GM12891 (cell line): ENCODE measurements at regions not wholly inside any gene's neighbourhood (a gene's known extent, or its start where the extent isn't known, plus 50 kb on each side); places are given as distances from the start of the nearest gene placed in this dataset.
"Not testable (repeated sequence)": the region's sequence is repeated elsewhere in the genome, so short reads cannot be mapped to it uniquely, and the experiment has no call there.

Experiments
- DNase-seq: peaks from one replicate; pipeline ENCODE4 v3.0.0; 2011; ENCODE audit warnings: low spot score; ENCODE audit not compliant: insufficient read length
- FAIRE-seq: peaks from 2 replicates; lab custom pipeline; 2011; peaks lifted over from hg19 to GRCh38; lab: Jason Lieb, UNC
- PAX5 ChIP-seq: IDR thresholded peaks from 2 replicates; pipeline ENCODE4 v1.6.1; 2011; ENCODE audit warnings: low read length, moderate library complexity, mild to moderate bottlenecking; ENCODE audit not compliant: insufficient read depth, severe bottlenecking
- POLR2A ChIP-seq: IDR thresholded peaks from 2 replicates; pipeline ENCODE4 v1.6.1; 2011; ENCODE audit warnings: low read depth, low read length, control low read depth
- POLR2AphosphoS5 ChIP-seq: IDR thresholded peaks from 2 replicates; pipeline ENCODE4 v1.6.1; 2011; ENCODE audit warnings: low read depth, low read length, control low read depth
- POU2F2 ChIP-seq: IDR thresholded peaks from 2 replicates; pipeline ENCODE4 v1.6.1; 2011; ENCODE audit warnings: low read depth, mild to moderate bottlenecking, control low read depth, low read length, moderate library complexity
- SPI1 ChIP-seq: IDR thresholded peaks from 2 replicates; pipeline ENCODE4 v1.6.1; 2011; ENCODE audit warnings: low read depth, low read length, control low read depth
- TAF1 ChIP-seq: IDR thresholded peaks from 2 replicates; pipeline ENCODE4 v1.6.1; 2011; ENCODE audit warnings: low read depth, low read length, control low read depth

DNA sequence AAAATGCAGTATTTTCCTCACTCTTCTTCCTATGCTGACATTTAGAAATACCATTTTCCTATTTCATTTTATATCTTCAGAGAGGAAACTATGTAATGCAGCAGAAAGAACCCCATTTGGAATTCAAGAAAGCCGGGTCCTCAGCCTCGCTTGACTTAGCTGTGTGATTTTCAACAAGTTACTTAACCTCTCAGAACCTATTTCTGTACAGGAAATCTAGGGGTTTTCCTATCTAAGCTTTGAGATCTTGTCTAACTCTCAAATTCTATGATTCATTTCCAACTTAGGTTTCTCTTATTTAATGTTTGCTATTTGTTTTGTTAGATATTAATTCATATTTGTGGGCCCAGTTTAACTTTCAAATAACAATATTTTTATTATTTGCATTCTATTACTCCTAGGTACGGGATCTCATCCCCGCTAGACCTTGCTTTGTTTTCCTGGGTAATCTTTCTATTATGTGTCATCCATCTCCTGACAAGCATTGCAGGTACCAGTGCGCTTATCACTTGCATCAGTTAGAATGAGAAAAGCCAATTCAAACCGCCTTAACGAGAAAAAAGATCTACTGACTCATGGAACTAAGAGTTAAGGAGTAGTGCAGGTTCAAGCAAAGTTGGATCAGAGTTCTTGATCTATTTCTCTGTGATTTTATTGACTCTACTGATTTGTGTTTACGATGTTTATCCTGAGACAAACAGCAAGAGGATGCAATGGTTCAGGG, 70.6 kb upstream of the BHLHE40 start:
- FAIRE-seq, result no peak
- TF ChIP-seq POU2F2 (no peak), TAF1 (no peak), PAX5 (no peak), SPI1 (no peak)
- DNase-seq, result no peak

DNA sequence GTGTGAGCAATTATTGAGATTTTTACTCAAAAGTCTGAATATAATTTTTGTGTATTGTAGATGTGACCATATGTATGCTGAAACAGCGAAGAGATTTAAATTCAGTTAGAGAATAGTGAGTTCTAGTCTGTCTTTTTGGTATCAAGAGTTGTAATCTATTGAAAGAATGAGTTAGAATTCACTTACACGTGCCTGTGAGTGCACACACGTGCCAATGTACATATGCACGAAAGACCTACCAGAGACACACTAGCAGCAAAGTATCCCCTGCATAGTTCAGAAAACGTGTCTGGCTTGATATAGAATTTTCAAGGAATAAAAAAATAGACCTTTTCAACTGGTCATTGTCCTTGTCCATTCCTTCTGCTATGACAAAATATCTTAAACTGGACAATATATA, 64.8 kb upstream of the BHLHE40 start:
- TF ChIP-seq POLR2AphosphoS5 (no peak), POU2F2 (no peak)
- no peak for DNase-seq
- no peak for FAIRE-seq

- FAIRE-seq, DNase-seq: not testable (repeated sequence)
Measured at GRCh38 chr3:4921589-4921988, 57.6 kb upstream of the BHLHE40 start.

DNA sequence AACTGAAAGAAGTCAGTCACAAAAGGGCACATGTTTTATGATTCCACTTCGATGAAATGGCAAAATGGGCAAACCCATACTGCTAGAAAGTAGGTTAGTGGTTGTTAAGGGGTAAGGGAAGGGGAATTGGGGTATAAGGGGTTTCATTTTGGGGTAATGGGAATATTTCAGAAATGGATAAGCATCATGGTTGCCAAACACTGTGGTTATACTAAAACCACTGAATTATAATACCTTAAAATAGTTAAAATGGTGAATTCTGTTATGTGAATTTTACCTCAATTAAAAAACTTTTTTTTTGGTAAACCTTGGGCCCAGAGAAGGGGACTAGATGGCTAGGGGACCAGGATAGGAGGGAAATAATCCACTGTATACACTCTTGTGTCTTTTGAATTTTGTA, 52.3 kb upstream of the BHLHE40 start:
- TF ChIP-seq SPI1, result no peak
- no peak for TF ChIP-seq POLR2AphosphoS5
- no peak for TF ChIP-seq TAF1
- no peak for TF ChIP-seq PAX5
- TF ChIP-seq POLR2A, result no peak
- TF ChIP-seq POU2F2, result no peak
- no peak for DNase-seq
- FAIRE-seq, result peak; percentile 28

DNA sequence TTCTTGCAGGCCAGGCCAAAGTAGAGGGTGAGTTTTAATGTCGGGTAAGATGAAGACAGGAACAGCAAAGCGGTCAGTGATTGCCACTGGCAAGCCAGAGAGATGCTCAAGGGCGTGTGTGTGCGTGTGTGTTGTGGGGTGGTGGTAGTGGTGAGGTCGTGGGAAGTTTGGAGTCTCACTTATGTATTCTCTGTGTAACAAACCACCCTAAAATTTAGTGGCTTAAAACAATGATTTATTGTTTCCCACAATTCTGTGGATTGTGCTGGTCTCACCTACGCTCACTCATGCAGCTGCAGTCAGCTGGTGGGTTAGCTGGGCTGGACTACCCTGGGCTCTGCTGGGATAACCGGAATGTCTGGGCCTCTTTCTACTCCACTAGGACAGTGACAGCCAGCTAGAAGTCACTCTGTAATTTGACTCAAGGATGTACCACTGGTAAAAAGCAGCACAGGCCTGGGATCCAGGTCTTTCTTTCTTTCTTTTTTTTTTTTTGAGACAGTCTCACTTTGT, 50.9 kb upstream of the BHLHE40 start:
- TF ChIP-seq PAX5 (no peak), POLR2AphosphoS5 (no peak), TAF1 (no peak), SPI1 (no peak), POU2F2 (no peak), POLR2A (no peak)
- DNase-seq (no peak), FAIRE-seq (no peak)
